Osteoblast (primary cell): ENCODE measurements at regions not wholly inside any gene's neighbourhood (a gene's known extent, or its start where the extent isn't known, plus 50 kb on each side); places are given as distances from the start of the nearest gene placed in this dataset.

Source experiments
- DNase-seq: peaks from one replicate; pipeline ENCODE4 v3.0.0; 2011; ENCODE audit warnings: low spot score, mixed read lengths; ENCODE audit not compliant: insufficient read length; ENCODE audit errors: missing footprints
- H2AFZ ChIP-seq: 2 replicates; pipeline ENCODE4 v1.6.0; 2011; ENCODE audit warnings: mild to moderate bottlenecking, low read length
- H3K27ac ChIP-seq: 2 replicates; pipeline ENCODE4 v1.5.1; 2011; ENCODE audit warnings: mild to moderate bottlenecking, low read depth, low read length, moderate library complexity
- H3K27me3 ChIP-seq: 2 replicates; pipeline ENCODE4 v1.6.0; 2012; ENCODE audit warnings: mild to moderate bottlenecking, control low read depth, inconsistent platforms, low read length, moderate library complexity; ENCODE audit not compliant: insufficient read depth
- H3K36me3 ChIP-seq: 2 replicates; pipeline ENCODE4 v1.5.1; 2011; ENCODE audit warnings: mild to moderate bottlenecking, low read length, control low read depth, moderate library complexity; ENCODE audit not compliant: insufficient read depth
- H3K4me1 ChIP-seq: 2 replicates; pipeline ENCODE4 v1.5.1; 2011; ENCODE audit warnings: mild to moderate bottlenecking, low read length, control low read depth, moderate library complexity; ENCODE audit not compliant: insufficient read depth
- H3K4me2 ChIP-seq: 2 replicates; pipeline ENCODE4 v1.6.0; 2011; ENCODE audit warnings: mild to moderate bottlenecking, low read length; ENCODE audit not compliant: insufficient read depth
- H3K4me3 ChIP-seq: fragments of 200-600 bp; sonication (generic); 3 replicates; pipeline ENCODE4 v1.5.1; 2012; ENCODE audit warnings: mild to moderate bottlenecking, low read length, inconsistent platforms; ENCODE audit not compliant: insufficient read depth
- H3K79me2 ChIP-seq: 2 replicates; pipeline ENCODE4 v1.6.0; 2012; ENCODE audit warnings: mild to moderate bottlenecking, low read length, control low read depth, inconsistent platforms; ENCODE audit not compliant: insufficient read depth
- H3K9me3 ChIP-seq: 2 replicates; pipeline ENCODE4 v1.5.1; 2011; ENCODE audit warnings: low read depth, low read length, control low read depth
- H4K20me1 ChIP-seq: 2 replicates; pipeline ENCODE4 v1.6.0; 2012; ENCODE audit warnings: mild to moderate bottlenecking, low read length, control low read depth; ENCODE audit not compliant: insufficient read depth
- TF ChIP-seq, protein P1 (sequence below): IDR thresholded peaks from 2 replicates; pipeline ENCODE4 v1.5.1; 2011; ENCODE audit warnings: mild to moderate bottlenecking, low read depth, low read length, moderate library complexity; ENCODE audit errors: extremely low read depth

DNA sequence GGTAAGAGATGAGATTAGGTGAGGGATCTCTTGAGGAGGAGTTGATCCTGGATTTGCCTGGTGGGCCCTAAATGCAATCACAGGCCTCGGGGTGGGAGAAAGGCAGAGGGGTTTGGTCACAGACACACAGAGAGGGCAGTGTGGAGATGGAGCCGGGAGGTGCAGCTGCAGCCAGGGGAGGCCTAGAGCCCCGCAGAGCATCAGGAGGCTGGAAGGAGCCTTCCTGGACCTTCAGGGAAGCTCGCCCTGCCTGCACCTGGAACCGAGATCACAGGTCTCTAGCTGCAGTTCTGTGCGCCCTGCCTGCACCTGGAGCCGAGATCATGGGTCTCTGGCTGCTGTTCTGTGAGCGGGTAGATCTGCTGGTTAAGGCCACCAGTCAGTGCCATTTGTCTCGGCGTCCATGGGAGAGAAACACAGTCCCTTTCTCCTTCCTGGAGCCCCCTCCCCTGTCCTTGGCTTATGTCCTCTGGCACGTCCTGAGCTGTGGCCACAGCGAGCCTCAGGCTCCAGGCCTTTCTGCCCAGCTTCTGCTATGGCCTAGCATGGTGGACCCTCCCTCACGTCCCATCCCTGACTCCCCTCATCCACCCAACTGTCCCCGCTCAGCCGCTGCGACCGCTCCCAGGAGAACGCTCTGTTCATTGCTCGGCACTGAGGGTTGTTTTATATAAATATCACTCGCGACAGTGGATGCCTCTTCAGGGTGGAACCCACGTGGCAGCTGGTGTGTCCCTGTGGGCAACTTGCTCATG is 112.0 kb downstream of the DACT2 start:
- Histone ChIP-seq H3K9me3 (no peaks in the 10 kb centered on the region), H4K20me1 (no peaks in the 10 kb centered on the region), H3K27ac (no peak overlapping the region), H3K79me2 (no peaks in the 10 kb centered on the region), H3K4me2 (no peak overlapping the region), H3K4me3 (no peak overlapping the region), H3K36me3 (no peaks in the 10 kb centered on the region), H3K27me3 (no peaks in the 10 kb centered on the region), H3K4me1 (no peaks in the 10 kb centered on the region), H2AFZ (no peak overlapping the region)
- TF ChIP-seq, protein P1, sequence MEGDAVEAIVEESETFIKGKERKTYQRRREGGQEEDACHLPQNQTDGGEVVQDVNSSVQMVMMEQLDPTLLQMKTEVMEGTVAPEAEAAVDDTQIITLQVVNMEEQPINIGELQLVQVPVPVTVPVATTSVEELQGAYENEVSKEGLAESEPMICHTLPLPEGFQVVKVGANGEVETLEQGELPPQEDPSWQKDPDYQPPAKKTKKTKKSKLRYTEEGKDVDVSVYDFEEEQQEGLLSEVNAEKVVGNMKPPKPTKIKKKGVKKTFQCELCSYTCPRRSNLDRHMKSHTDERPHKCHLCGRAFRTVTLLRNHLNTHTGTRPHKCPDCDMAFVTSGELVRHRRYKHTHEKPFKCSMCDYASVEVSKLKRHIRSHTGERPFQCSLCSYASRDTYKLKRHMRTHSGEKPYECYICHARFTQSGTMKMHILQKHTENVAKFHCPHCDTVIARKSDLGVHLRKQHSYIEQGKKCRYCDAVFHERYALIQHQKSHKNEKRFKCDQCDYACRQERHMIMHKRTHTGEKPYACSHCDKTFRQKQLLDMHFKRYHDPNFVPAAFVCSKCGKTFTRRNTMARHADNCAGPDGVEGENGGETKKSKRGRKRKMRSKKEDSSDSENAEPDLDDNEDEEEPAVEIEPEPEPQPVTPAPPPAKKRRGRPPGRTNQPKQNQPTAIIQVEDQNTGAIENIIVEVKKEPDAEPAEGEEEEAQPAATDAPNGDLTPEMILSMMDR = no peak
- DNase-seq = no peak

DNA sequence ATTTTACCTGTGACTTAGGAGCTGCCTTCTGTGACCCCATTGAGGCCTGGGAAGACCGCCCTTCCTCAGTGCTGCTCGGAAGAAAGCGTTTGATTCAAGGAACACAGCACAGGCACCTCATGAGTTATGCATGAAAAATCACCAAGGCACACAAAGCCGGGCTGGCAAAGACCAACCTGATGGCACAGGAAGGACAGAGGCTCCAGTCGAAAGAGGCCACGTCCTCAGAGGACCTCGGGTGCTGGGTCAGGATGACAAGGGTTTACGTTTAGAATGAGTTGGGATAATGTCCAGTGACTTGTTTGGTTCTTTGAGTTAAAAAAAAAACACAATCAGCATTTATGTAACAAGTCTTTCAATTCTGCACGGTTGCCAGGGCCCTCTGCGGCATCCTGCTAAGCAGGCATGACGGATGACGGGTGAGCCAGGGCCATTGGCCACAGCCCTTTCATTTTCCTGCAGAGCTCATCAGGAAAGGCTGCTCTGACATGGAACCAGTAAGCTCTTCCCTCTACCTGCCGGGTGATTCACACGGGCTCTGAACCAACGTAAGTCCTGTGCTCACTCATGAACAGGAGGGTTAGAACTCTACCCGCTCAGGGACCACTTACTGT is 112.8 kb downstream of the DACT2 start:
- H3K4me1 ChIP-seq = no peaks in the 10 kb centered on the region
- H3K27ac ChIP-seq = no peak overlapping the region
- H3K4me3 ChIP-seq = no peak overlapping the region
- TF ChIP-seq, protein P1 = no peak
- no peaks in the 10 kb centered on the region for H3K9me3 ChIP-seq
- no peak overlapping the region for H3K4me2 ChIP-seq
- H3K36me3 ChIP-seq = no peaks in the 10 kb centered on the region
- no peak for DNase-seq
- H3K79me2 ChIP-seq = no peaks in the 10 kb centered on the region
- H3K27me3 ChIP-seq = no peaks in the 10 kb centered on the region
- no peaks in the 10 kb centered on the region for H4K20me1 ChIP-seq
- H2AFZ ChIP-seq = no peak overlapping the region

DNA sequence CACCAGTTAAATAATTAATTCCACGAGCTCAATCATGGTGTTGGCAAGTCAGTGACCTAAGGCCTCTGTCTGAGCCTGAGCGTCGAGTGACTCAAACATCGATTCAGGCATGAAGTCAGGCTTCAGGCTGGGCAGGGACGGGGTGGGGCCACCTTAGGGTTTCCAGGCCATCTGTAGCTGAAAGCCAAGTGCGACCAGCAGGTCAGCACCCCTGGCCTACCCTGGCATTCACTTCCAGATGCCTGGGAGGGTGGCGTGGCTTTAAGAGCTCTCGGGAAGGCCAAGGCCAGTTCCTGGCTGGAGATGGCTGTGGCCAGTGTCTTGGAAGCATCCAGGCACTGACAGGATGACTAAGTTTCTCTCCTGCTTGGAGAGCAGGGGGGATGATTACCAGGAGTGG is 113.4 kb downstream of the DACT2 start:
- no peak for DNase-seq
- TF ChIP-seq, protein P1 = no peak
- Histone ChIP-seq H3K4me3 (no peak overlapping the region), H3K27me3 (no peaks in the 10 kb centered on the region), H4K20me1 (no peaks in the 10 kb centered on the region), H3K4me1 (no peaks in the 10 kb centered on the region), H3K27ac (no peak overlapping the region), H2AFZ (no peak overlapping the region), H3K9me3 (no peaks in the 10 kb centered on the region), H3K4me2 (no peak overlapping the region), H3K36me3 (no peaks in the 10 kb centered on the region), H3K79me2 (no peaks in the 10 kb centered on the region)

DNA sequence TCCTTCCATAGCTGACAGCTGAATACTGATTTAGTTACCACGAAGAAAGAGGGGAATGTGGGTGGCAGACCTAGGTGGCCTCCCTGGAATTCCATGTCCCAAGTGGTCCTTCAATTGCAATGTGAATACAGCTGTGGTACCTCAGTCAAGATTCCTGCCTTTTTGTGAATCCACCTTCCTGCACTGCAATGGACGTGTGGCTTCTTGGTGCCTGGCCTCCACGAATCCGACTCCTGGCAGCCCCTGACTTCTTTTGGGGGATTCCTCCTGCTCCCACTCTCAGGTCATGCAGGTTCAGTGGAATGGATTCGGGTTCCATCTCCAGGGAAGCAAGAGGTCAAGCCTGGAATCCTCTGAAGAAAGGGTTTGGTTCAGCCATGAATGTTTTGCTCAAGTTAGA is 117.8 kb downstream of the DACT2 start:
- H3K4me1 ChIP-seq = no peaks in the 10 kb centered on the region
- H3K27me3 ChIP-seq = no peaks in the 10 kb centered on the region
- no peaks in the 10 kb centered on the region for H3K36me3 ChIP-seq
- H3K79me2 ChIP-seq = no peaks in the 10 kb centered on the region
- TF ChIP-seq, protein P1 = no peak
- H3K4me3 ChIP-seq = no peak overlapping the region
- no peaks in the 10 kb centered on the region for H4K20me1 ChIP-seq
- H2AFZ ChIP-seq = no peak overlapping the region
- peak; percentile 5 for DNase-seq
- no peak overlapping the region for H3K4me2 ChIP-seq
- no peaks in the 10 kb centered on the region for H3K9me3 ChIP-seq
- no peak overlapping the region for H3K27ac ChIP-seq
